OCI-LY3 (cell line): ENCODE measurements at regions not wholly inside any gene's neighbourhood (a gene's known extent, or its start where the extent isn't known, plus 50 kb on each side); places are given as distances from the start of the nearest gene placed in this dataset.

Experiments used
- EZH2phosphoT487 ChIP-seq: fragments of 200-600 bp; shearing (Covaris generic); IDR thresholded peaks from 2 replicates; pipeline ENCODE4 v1.6.1; 2018; ENCODE audit warnings: antibody characterized with exemption, mixed run types, low read depth
- TF ChIP-seq, protein P1 (sequence below): fragments of 200-600, 300-600 bp; sonication (generic); IDR thresholded peaks from 2 replicates; pipeline ENCODE4 v1.5.1; 2014; ENCODE audit warnings: antibody characterized with exemption, low read length, low read depth

GRCh38 chr3:71854096-71854495 lies 69.1 kb upstream of the PROK2 start:
- TF ChIP-seq, protein P1, sequence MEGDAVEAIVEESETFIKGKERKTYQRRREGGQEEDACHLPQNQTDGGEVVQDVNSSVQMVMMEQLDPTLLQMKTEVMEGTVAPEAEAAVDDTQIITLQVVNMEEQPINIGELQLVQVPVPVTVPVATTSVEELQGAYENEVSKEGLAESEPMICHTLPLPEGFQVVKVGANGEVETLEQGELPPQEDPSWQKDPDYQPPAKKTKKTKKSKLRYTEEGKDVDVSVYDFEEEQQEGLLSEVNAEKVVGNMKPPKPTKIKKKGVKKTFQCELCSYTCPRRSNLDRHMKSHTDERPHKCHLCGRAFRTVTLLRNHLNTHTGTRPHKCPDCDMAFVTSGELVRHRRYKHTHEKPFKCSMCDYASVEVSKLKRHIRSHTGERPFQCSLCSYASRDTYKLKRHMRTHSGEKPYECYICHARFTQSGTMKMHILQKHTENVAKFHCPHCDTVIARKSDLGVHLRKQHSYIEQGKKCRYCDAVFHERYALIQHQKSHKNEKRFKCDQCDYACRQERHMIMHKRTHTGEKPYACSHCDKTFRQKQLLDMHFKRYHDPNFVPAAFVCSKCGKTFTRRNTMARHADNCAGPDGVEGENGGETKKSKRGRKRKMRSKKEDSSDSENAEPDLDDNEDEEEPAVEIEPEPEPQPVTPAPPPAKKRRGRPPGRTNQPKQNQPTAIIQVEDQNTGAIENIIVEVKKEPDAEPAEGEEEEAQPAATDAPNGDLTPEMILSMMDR: no peak
- no peak for TF ChIP-seq EZH2phosphoT487
